ENCODE measurements at regions not wholly inside any gene's neighbourhood (a gene's known extent, or its start where the extent isn't known, plus 50 kb on each side); places are given as distances from the start of the nearest gene placed in this dataset.

GRCh38 chr5:84715686-84716085 is 331.0 kb upstream of the EDIL3 start:
- H2BK120ac ChIP-seq (replicated peaks; ENCODE audit: low read depth, low read length), result no peak overlapping the region
- no peak overlapping the region for H3K4ac ChIP-seq (replicated peaks; ENCODE audit: insufficient read length, low read depth, low read length)
- WGBS, 2 experiments (ENCODE audit: extremely low coverage in 1 of 2, insufficient coverage in 1 of 2, insufficient read length in 1 of 2, insufficient replicate concordance in 2 of 2, low coverage in 1 of 2, low lambda C conversion rate in 2 of 2, missing lambda C conversion rate in 1 of 2), result 96% methylated on average over 3 of the region's 3 CpGs; no CpG with 5 or more reads in 1 of the 2 experiments
- no peaks in the 10 kb centered on the region for H3K23me2 ChIP-seq (ENCODE audit: low read depth, low read length)
- TF ChIP-seq RNF2 (IDR thresholded peaks at IDR 0.05; ENCODE audit: borderline replicate concordance, low read depth, low read length, missing control alignments, poor library complexity, severe bottlenecking), result no peak
- TF ChIP-seq USF2 (IDR thresholded peaks at IDR 0.05; ENCODE audit: low read length), result no peak
- no peak for TF ChIP-seq EGR1 (IDR thresholded peaks at IDR 0.05; ENCODE audit: borderline replicate concordance, low read depth, low read length)
- TF ChIP-seq BACH1 (IDR thresholded peaks at IDR 0.05; ENCODE audit: low read length), result no peak
- no peak for TF ChIP-seq SUZ12 (IDR thresholded peaks at IDR 0.05; ENCODE audit: low read length)
- TF ChIP-seq SIX5 (IDR thresholded peaks at IDR 0.05; ENCODE audit: low read depth, low read length), result no peak
- TF ChIP-seq RXRA (IDR thresholded peaks at IDR 0.05; ENCODE audit: insufficient read depth, low read depth, low read length), result no peak
- no peak for TF ChIP-seq POLR2AphosphoS5 (IDR thresholded peaks at IDR 0.05; ENCODE audit: low read depth, low read length)
- no peak for TF ChIP-seq GABPA (IDR thresholded peaks at IDR 0.05; ENCODE audit: borderline replicate concordance, insufficient read depth, low read length)
- no peak for TF ChIP-seq GTF2F1 (IDR thresholded peaks at IDR 0.05; ENCODE audit: borderline replicate concordance, low read depth, low read length)
- no peak for TF ChIP-seq E2F6 (IDR thresholded peaks at IDR 0.05)
- no peak overlapping the region for H2BK15ac ChIP-seq (ENCODE audit: low read length)
- POLR2A ChIA-PET (ENCODE audit: partially characterized antibody), result no interaction called here
- H3K18ac ChIP-seq (ENCODE audit: extremely low read depth, low read length), result no peak overlapping the region
- no peak overlapping the region for H2AK5ac ChIP-seq (ENCODE audit: low read depth, low read length)
- no peaks in the 10 kb centered on the region for H3K4me1 ChIP-seq (replicated peaks in 1 of 4; ENCODE audit: control insufficient read depth in 3 of 4, insufficient read depth in 4 of 4, low read length in 3 of 4)
- H3K27ac ChIP-seq (ENCODE audit: low read depth, low read length), result no peak overlapping the region
- H3K9me3 ChIP-seq (ENCODE audit: insufficient read depth in 2 of 2, low read depth in 1 of 2, low read length in 1 of 2), result no peaks in the 10 kb centered on the region
- H3K9ac ChIP-seq (replicated peaks in 1 of 4; ENCODE audit: extremely low read depth in 1 of 4, low read depth in 3 of 4, low read length in 3 of 4), result no peak overlapping the region
- no peak overlapping the region for H3K4me2 ChIP-seq (ENCODE audit: insufficient read depth in 1 of 2, low read depth in 2 of 2, low read length in 2 of 2)
- H3K79me1 ChIP-seq (ENCODE audit: low read depth, low read length), result no peaks in the 10 kb centered on the region
- DNase-seq (ENCODE audit: low read depth in 1 of 2, low spot score in 2 of 2), result no peak
- H3K56ac ChIP-seq (replicated peaks; ENCODE audit: insufficient read length, low read depth, low read length), result no peak overlapping the region
- CTCF ChIA-PET (ENCODE audit: partially characterized antibody), result no interaction called here
- no peaks in the 10 kb centered on the region for H3K27me3 ChIP-seq (replicated peaks in 1 of 4; ENCODE audit: control insufficient read depth in 3 of 4, extremely low read depth in 1 of 4, insufficient read depth in 3 of 4, low read length in 3 of 4)
- no peaks in the 10 kb centered on the region for H4K20me1 ChIP-seq (replicated peaks in 1 of 2; ENCODE audit: control insufficient read depth in 1 of 2, insufficient read depth in 2 of 2, low read length in 2 of 2)
- H3K14ac ChIP-seq (ENCODE audit: insufficient read length), result no peak overlapping the region
- H4K91ac ChIP-seq (replicated peaks; ENCODE audit: insufficient read length, low read length), result no peak overlapping the region
- no peaks in the 10 kb centered on the region for H3K36me3 ChIP-seq (ENCODE audit: control insufficient read depth in 2 of 4, insufficient read depth in 4 of 4, low read length in 3 of 4)
- H3K4me3 ChIP-seq (ENCODE audit: extremely low read depth in 1 of 4, insufficient read depth in 2 of 4, low read depth in 3 of 4, low read length in 4 of 4), result no peak overlapping the region
- no peak overlapping the region for H2BK12ac ChIP-seq (ENCODE audit: low read depth, low read length)
- H4K8ac ChIP-seq (ENCODE audit: extremely low read depth, insufficient read depth, low read length), result no peak overlapping the region
- H2BK20ac ChIP-seq (ENCODE audit: low read length), result no peak overlapping the region
- H3K23ac ChIP-seq (ENCODE audit: insufficient read length), result no peak overlapping the region
- FAIRE-seq, result no peak
- no peak overlapping the region for H2BK5ac ChIP-seq (ENCODE audit: low read depth, low read length)
- H2AFZ ChIP-seq (ENCODE audit: low read length), result peak overlapping the region; percentile 12; the same call in 1 of the 2 replicates
- H3K79me2 ChIP-seq (ENCODE audit: control insufficient read depth in 1 of 2, insufficient read depth in 2 of 2, low read length in 2 of 2), result no peaks in the 10 kb centered on the region
- no peak overlapping the region for H4K5ac ChIP-seq (ENCODE audit: insufficient read length, low read depth, low read length)

Measured in H1 (cell line).